Retinal pigment epithelial cell (primary cell): ENCODE measurements at regions not wholly inside any gene's neighbourhood (a gene's known extent, or its start where the extent isn't known, plus 50 kb on each side); places are given as distances from the start of the nearest gene placed in this dataset.

Source experiments
- DNase-seq: peaks from one replicate; pipeline ENCODE4 v3.0.0-alpha.2; 2010; ENCODE audit warnings: low read depth
- H3K4me3 ChIP-seq: 2 replicates; pipeline ENCODE4 v1.5.1; 2011; ENCODE audit warnings: mild to moderate bottlenecking, low read length, control low read depth, moderate library complexity
- TF ChIP-seq, protein P1 (sequence below): conservative IDR thresholded peaks from 2 replicates; pipeline ENCODE4 v1.5.1; 2011; ENCODE audit warnings: low read depth, low read length, control low read depth, inconsistent platforms

DNA sequence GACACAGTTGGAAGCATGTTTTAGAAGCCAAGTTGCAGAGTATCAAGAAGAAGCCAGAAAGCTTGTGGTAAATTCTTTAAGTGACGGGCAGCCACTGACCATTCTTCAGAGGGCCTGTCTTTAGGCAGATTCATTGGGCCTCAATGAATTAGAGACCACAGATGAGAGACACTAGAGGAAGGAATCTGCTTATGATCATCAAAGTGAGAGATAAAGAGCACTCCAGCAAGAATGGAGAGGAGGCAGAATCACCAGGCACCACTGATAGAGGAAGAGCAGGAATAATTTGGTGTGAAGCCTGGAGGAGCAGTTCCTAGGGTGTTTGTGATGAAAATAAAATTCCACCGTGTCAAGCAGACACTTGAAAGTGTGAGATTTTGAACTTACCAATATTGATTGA is 365.9 kb upstream of the SLC30A5 start:
- H3K4me3 ChIP-seq, result no peak overlapping the region
- TF ChIP-seq, protein P1, sequence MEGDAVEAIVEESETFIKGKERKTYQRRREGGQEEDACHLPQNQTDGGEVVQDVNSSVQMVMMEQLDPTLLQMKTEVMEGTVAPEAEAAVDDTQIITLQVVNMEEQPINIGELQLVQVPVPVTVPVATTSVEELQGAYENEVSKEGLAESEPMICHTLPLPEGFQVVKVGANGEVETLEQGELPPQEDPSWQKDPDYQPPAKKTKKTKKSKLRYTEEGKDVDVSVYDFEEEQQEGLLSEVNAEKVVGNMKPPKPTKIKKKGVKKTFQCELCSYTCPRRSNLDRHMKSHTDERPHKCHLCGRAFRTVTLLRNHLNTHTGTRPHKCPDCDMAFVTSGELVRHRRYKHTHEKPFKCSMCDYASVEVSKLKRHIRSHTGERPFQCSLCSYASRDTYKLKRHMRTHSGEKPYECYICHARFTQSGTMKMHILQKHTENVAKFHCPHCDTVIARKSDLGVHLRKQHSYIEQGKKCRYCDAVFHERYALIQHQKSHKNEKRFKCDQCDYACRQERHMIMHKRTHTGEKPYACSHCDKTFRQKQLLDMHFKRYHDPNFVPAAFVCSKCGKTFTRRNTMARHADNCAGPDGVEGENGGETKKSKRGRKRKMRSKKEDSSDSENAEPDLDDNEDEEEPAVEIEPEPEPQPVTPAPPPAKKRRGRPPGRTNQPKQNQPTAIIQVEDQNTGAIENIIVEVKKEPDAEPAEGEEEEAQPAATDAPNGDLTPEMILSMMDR, result no peak
- no peak for DNase-seq

DNA sequence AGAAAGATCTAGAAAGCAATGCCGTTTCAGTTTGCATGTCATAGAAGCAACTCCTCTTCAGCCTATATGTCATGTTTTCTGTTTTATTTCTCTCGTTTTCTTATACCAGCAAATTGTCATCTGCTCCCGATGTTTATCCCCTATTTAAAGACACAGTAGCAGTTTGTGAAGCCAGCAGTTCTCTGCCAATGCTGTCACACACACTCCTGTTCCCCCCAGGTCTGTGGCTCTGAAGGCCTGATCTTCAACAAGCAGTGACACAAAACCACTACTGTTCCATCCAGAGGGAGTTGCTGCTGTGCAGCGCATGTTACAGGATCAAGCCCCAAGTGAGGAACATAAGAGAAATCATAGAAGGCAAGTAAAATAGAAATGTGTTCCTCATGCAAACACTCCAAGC is 364.1 kb upstream of the SLC30A5 start:
- no peak overlapping the region for H3K4me3 ChIP-seq
- TF ChIP-seq, protein P1, result no peak
- no peak for DNase-seq

DNA sequence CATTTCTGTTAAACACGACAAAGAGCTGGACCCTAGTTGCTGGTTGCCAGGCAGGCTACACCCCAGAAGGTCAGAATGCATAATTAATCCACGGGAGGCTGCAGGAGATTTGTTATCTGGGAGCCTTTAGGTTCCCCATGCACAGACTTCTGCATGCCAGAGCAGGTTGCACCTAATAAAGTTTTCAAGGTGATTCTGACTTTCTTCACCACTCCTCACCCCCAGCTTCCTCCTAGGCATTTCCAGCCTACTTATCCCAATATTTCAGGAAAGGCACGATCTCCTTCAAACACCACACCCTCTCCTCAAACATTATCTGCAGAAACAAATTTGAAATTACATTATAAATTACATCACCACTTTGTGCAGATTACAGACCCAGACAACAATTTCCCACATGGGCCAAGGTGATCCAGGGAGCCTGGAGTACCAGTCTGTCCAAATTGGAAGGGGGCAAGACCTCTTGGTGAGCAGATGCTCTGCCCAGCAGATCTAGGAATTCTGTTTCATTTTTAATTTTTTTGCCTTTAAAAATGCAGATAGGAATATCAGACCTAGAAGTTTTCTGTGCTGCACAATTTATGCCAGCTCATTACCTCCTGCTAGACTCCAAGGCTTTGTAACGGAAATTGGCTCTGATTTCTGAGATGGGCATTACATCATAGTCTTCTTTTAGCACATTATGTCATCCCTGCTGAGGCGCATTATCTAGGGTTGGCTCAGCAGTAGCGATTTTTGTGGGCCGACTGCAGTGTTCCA is 363.4 kb upstream of the SLC30A5 start:
- TF ChIP-seq, protein P1, result no peak
- no peak overlapping the region for H3K4me3 ChIP-seq
- DNase-seq, result no peak

DNA sequence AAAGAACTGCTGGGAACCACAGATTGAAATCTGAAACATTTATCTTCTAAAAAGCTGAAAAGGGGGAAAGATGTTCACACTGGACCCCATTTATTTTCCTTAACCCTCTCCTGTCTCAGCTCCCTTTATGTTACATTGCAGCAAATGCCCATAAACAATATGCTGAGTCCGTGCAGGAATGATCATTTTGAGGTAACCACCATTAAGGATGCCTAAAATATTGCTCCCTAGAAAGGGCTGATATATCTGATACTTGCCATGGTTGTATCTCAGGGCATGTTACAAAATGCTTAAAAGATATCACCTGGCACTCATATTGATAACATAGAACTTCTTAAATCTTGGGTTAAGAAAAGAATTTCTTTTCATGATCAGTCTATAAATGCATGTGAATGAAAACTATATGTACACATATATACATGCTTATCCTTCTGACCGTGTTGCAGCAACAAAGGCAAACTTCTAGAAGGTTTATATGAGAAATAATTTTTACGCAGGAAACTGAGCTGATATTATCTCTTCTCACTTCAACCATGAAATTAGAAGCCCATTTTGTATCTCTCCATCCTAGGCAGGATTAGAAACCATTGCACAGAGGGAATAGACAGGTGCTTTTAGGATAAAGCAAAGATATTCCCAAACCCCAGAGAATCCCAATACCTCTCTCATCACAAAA is 362.7 kb upstream of the SLC30A5 start:
- no peak for DNase-seq
- TF ChIP-seq, protein P1, result no peak
- no peak overlapping the region for H3K4me3 ChIP-seq

GRCh38 chr5:68732251-68732650 is 361.6 kb upstream of the SLC30A5 start:
- TF ChIP-seq, protein P1, result no peak
- H3K4me3 ChIP-seq, result no peak overlapping the region
- no peak for DNase-seq

GRCh38 chr5:68734781-68735180 is 359.0 kb upstream of the SLC30A5 start:
- DNase-seq, result no peak
- no peak overlapping the region for H3K4me3 ChIP-seq
- TF ChIP-seq, protein P1, result no peak

DNA sequence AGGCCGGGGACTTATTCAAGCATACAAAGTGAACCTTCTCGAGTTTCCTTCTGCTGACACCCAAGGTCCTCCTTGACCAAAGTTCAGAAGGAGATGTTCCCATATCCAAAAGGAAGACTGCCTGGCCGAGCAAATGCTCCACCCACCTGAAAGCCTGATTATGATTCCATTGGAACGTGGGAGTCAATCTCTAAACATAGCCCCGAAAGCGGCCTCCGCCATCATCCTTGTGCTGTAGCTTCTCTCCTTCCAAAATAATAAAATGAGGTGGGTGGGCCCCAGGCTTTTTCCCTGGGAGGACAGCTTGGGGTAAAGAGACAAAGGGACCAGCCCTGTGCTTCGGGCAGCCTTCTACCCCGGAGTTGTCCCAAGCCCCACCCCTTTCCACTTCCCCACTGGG is 355.6 kb upstream of the SLC30A5 start:
- no peak for DNase-seq
- H3K4me3 ChIP-seq, result no peak overlapping the region
- TF ChIP-seq, protein P1, result no peak
